ENCODE measurements at regions not wholly inside any gene's neighbourhood (a gene's known extent, or its start where the extent isn't known, plus 50 kb on each side); places are given as distances from the start of the nearest gene placed in this dataset.

DNA sequence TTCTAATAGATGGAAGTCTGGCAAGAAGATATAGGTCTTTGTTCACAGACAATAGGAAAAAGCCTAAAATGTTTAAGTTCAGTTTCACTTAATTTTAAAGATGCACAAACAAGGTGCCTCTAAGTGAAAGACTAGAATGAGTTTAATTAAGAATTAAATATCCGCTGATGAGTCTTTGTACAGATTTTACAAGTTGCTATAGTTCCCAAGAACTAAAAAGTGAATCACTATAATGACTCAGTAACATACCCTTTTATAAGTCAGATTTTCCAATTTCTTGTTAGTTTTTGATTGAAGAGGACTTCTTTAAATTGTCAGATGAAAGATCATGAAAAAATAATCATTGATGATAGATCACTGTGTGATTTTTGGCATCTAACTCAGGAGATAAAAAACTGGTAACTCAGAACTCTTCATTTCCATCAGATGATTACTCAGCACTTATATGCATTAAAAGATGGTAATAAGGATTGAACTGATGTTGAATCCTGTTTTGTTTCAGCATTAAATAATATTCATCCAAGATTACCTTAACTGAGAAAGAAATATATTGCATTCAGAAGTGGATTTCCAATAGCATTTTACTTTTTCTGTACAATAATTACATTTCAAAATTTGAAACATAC, 59.0 kb upstream of the ST6GALNAC3 start:
- Histone ChIP-seq H3K27me3 (ENCODE audit: control insufficient read depth in 1 of 2, insufficient read depth in 2 of 2, low read length in 2 of 2) (no peaks in the 10 kb centered on the region), H3K9ac (ENCODE audit: insufficient read depth, low read depth, low read length) (no peak overlapping the region), H4K20me1 (ENCODE audit: insufficient read depth, low read length) (no peaks in the 10 kb centered on the region), H3K36me3 (replicated peaks in 1 of 2; ENCODE audit: control insufficient read depth in 1 of 2, insufficient read depth in 2 of 2, low read length in 2 of 2) (no peaks in the 10 kb centered on the region), H3K4me2 (ENCODE audit: low read depth, low read length) (no peak overlapping the region), H2AFZ (ENCODE audit: low read length) (no peak overlapping the region), H3K79me2 (ENCODE audit: insufficient read depth, low read length) (no peaks in the 10 kb centered on the region), H3K9me3 (ENCODE audit: low read length) (no peaks in the 10 kb centered on the region), H3K27ac (ENCODE audit: extremely low read length, insufficient read depth, low read length) (no peak overlapping the region), H3K4me1 (ENCODE audit: insufficient read depth, low read length) (no peaks in the 10 kb centered on the region), H3K4me3 (replicated peaks in 1 of 3; ENCODE audit: insufficient read depth in 1 of 3, low read depth in 2 of 3, low read length in 3 of 3) (no peak overlapping the region)
- ChIA-PET CTCF (ENCODE audit: low intra/inter-chr PET ratio, low total read pairs) (no interaction called here), POLR2A (no interaction called here)
- no peak for FAIRE-seq
- 3% methylated on average over 1 of the region's 1 CpG for WGBS (ENCODE audit: low lambda C conversion rate)
- in situ Hi-C loops (cut with HindIII; ENCODE audit: extremely low pct_ligation_motif_present, low pct_unique_long_range_greater_than_20kb) (no loop called here), intact Hi-C loops (cut with micrococcal nuclease; ENCODE audit: unreplicated experiment) (no loop called here)
- TF ChIP-seq MAFF (IDR thresholded peaks at IDR 0.05; ENCODE audit: low read depth, low read length) = peak; percentile 47; the same call in 1 of the 2 replicates
- TF ChIP-seq CENPT (CRISPR knock-in tag; IDR thresholded peaks at IDR 0.05; ENCODE audit: low read depth) = no peak
- no peak for TF ChIP-seq ZSCAN25 (CRISPR knock-in tag; IDR thresholded peaks at IDR 0.05)
- no peak for TF ChIP-seq SATB2 (CRISPR knock-in tag; IDR thresholded peaks at IDR 0.05)
- no peak for TF ChIP-seq ZNF720 (CRISPR knock-in tag; IDR thresholded peaks at IDR 0.05)
- TF ChIP-seq ZFP36L1 (CRISPR knock-in tag; IDR thresholded peaks at IDR 0.05) = no peak
- TF ChIP-seq ZNF205 (CRISPR knock-in tag; IDR thresholded peaks at IDR 0.05) = no peak
- no peak for TF ChIP-seq ZNF607 (CRISPR knock-in tag; IDR thresholded peaks at IDR 0.05; ENCODE audit: borderline replicate concordance)
- TF ChIP-seq MAFK (conservative IDR thresholded peaks at IDR 0.05 in 1 of 2, IDR thresholded peaks at IDR 0.05 in 1 of 2; ENCODE audit: low read length in 2 of 2) = peak; percentile 25 to 75; a peak in 2 of 4 replicates
- TF ChIP-seq, protein P1, sequence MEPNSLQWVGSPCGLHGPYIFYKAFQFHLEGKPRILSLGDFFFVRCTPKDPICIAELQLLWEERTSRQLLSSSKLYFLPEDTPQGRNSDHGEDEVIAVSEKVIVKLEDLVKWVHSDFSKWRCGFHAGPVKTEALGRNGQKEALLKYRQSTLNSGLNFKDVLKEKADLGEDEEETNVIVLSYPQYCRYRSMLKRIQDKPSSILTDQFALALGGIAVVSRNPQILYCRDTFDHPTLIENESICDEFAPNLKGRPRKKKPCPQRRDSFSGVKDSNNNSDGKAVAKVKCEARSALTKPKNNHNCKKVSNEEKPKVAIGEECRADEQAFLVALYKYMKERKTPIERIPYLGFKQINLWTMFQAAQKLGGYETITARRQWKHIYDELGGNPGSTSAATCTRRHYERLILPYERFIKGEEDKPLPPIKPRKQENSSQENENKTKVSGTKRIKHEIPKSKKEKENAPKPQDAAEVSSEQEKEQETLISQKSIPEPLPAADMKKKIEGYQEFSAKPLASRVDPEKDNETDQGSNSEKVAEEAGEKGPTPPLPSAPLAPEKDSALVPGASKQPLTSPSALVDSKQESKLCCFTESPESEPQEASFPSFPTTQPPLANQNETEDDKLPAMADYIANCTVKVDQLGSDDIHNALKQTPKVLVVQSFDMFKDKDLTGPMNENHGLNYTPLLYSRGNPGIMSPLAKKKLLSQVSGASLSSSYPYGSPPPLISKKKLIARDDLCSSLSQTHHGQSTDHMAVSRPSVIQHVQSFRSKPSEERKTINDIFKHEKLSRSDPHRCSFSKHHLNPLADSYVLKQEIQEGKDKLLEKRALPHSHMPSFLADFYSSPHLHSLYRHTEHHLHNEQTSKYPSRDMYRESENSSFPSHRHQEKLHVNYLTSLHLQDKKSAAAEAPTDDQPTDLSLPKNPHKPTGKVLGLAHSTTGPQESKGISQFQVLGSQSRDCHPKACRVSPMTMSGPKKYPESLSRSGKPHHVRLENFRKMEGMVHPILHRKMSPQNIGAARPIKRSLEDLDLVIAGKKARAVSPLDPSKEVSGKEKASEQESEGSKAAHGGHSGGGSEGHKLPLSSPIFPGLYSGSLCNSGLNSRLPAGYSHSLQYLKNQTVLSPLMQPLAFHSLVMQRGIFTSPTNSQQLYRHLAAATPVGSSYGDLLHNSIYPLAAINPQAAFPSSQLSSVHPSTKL (CRISPR knock-in tag; IDR thresholded peaks at IDR 0.05) = no peak
- BruUV-seq (replicated peaks) = no TSS peak
- no peak for ATAC-seq
- no peak for DNase-seq (ENCODE audit: low spot score)

All from HepG2 (cell line).